Astrocyte (in vitro differentiated cells and primary cell): ENCODE measurements at regions not wholly inside any gene's neighbourhood (a gene's known extent, or its start where the extent isn't known, plus 50 kb on each side); places are given as distances from the start of the nearest gene placed in this dataset.

ENCODE experiments used
- DNase-seq: peaks from one replicate; pipeline ENCODE4 v3.0.0-alpha.2; 2010; ENCODE audit warnings: low read depth
- FAIRE-seq: peaks from 2 replicates; lab custom pipeline; 2011; peaks lifted over from hg19 to GRCh38; lab: Jason Lieb, UNC
- H2AFZ ChIP-seq: 2 replicates; pipeline ENCODE4 v1.6.0; 2012; ENCODE audit warnings: low read depth, low read length, inconsistent platforms
- H3K27ac ChIP-seq: 2 replicates; pipeline ENCODE4 v1.5.1; 2011; ENCODE audit warnings: low read depth, low read length, inconsistent platforms
- H3K27me3 ChIP-seq: 2 replicates; pipeline ENCODE4 v1.6.0; 2011; ENCODE audit warnings: low read length, inconsistent platforms; ENCODE audit not compliant: insufficient read depth
- H3K36me3 ChIP-seq: 2 replicates; pipeline ENCODE4 v1.5.1; 2011; ENCODE audit warnings: low read length, inconsistent platforms; ENCODE audit not compliant: insufficient read depth
- H3K4me1 ChIP-seq: 2 replicates; pipeline ENCODE4 v1.5.1; 2011; ENCODE audit warnings: low read length, inconsistent platforms; ENCODE audit not compliant: insufficient read depth
- H3K4me2 ChIP-seq: 2 replicates; pipeline ENCODE4 v1.6.0; 2012; ENCODE audit warnings: low read length, inconsistent platforms
- H3K4me3 ChIP-seq: 2 replicates; pipeline ENCODE4 v1.5.1; 2011; ENCODE audit warnings: low read depth, mild to moderate bottlenecking, low read length, inconsistent platforms; ENCODE audit not compliant: insufficient read depth
- H3K79me2 ChIP-seq: 2 replicates; pipeline ENCODE4 v1.6.0; 2012; ENCODE audit warnings: mild to moderate bottlenecking, low read length, inconsistent platforms; ENCODE audit not compliant: insufficient read depth
- H3K9ac ChIP-seq: 2 replicates; pipeline ENCODE4 v1.6.0; 2012; ENCODE audit warnings: mild to moderate bottlenecking, low read length, inconsistent platforms
- H3K9me3 ChIP-seq: 2 replicates; pipeline ENCODE4 v1.5.1; 2012; ENCODE audit warnings: low read depth, mild to moderate bottlenecking, low read length, inconsistent platforms; ENCODE audit not compliant: insufficient read depth
- H4K20me1 ChIP-seq: 2 replicates; pipeline ENCODE4 v1.6.0; 2012; ENCODE audit warnings: low read length, inconsistent platforms; ENCODE audit not compliant: insufficient read depth
- H3K27ac Mint-ChIP-seq: one replicate; pipeline ENCODE4 v1.8.0; 2021; ENCODE audit warnings: mild to moderate bottlenecking, mixed read lengths; ENCODE audit not compliant: unreplicated experiment
- H3K27me3 Mint-ChIP-seq: one replicate; pipeline ENCODE4 v1.8.0; 2021; ENCODE audit warnings: low read depth, mixed read lengths; ENCODE audit not compliant: unreplicated experiment
- H3K36me3 Mint-ChIP-seq: one replicate; pipeline ENCODE4 v1.8.0; 2021; ENCODE audit warnings: low read depth, mixed read lengths; ENCODE audit not compliant: unreplicated experiment
- H3K4me1 Mint-ChIP-seq: one replicate; pipeline ENCODE4 v1.8.0; 2021; ENCODE audit warnings: low read depth, mixed read lengths; ENCODE audit not compliant: unreplicated experiment
- H3K4me3 Mint-ChIP-seq: one replicate; pipeline ENCODE4 v1.8.0; 2021; ENCODE audit warnings: mild to moderate bottlenecking, moderate library complexity, mixed read lengths; ENCODE audit not compliant: unreplicated experiment
- H3K9me3 Mint-ChIP-seq: one replicate; pipeline ENCODE4 v1.8.0; 2021; ENCODE audit warnings: mild to moderate bottlenecking, mixed read lengths; ENCODE audit not compliant: unreplicated experiment
- EZH2 ChIP-seq: IDR thresholded peaks from 2 replicates; pipeline ENCODE4 v1.6.1; 2012; ENCODE audit warnings: mild to moderate bottlenecking, low read length, inconsistent platforms; ENCODE audit not compliant: insufficient read depth
- TF ChIP-seq, protein P1 (sequence below): IDR thresholded peaks from 2 replicates; pipeline ENCODE4 v1.5.1; 2011; ENCODE audit warnings: low read depth, mild to moderate bottlenecking, inconsistent platforms, low read length, moderate library complexity; ENCODE audit not compliant: insufficient read depth

- Mint-ChIP-seq H3K36me3 (no peaks in the 10 kb centered on the region), H3K4me3 (peak overlapping the region; percentile 67), H3K9me3 (no peaks in the 10 kb centered on the region), H3K4me1 (peaks cover 23% of the 10 kb centered on the region), H3K27me3 (peaks cover 11% of the 10 kb centered on the region), H3K27ac (peak overlapping the region; percentile 67)
- H3K4me3 ChIP-seq, result no peak overlapping the region
- peak overlapping the region; percentile 15 for H3K9ac ChIP-seq
- H3K36me3 ChIP-seq, result no peaks in the 10 kb centered on the region
- FAIRE-seq (no peak), DNase-seq (no peak)
- TF ChIP-seq EZH2, result no peak
- TF ChIP-seq, protein P1, sequence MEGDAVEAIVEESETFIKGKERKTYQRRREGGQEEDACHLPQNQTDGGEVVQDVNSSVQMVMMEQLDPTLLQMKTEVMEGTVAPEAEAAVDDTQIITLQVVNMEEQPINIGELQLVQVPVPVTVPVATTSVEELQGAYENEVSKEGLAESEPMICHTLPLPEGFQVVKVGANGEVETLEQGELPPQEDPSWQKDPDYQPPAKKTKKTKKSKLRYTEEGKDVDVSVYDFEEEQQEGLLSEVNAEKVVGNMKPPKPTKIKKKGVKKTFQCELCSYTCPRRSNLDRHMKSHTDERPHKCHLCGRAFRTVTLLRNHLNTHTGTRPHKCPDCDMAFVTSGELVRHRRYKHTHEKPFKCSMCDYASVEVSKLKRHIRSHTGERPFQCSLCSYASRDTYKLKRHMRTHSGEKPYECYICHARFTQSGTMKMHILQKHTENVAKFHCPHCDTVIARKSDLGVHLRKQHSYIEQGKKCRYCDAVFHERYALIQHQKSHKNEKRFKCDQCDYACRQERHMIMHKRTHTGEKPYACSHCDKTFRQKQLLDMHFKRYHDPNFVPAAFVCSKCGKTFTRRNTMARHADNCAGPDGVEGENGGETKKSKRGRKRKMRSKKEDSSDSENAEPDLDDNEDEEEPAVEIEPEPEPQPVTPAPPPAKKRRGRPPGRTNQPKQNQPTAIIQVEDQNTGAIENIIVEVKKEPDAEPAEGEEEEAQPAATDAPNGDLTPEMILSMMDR, result no peak
- peak overlapping the region; percentile 74 for H3K4me2 ChIP-seq
- no peaks in the 10 kb centered on the region for H3K79me2 ChIP-seq
- H4K20me1 ChIP-seq, result no peaks in the 10 kb centered on the region
- no peak overlapping the region for H2AFZ ChIP-seq
- no peaks in the 10 kb centered on the region for H3K9me3 ChIP-seq
- H3K27me3 ChIP-seq, result no peaks in the 10 kb centered on the region
- peaks cover 15% of the 10 kb centered on the region for H3K4me1 ChIP-seq
- no peak overlapping the region for H3K27ac ChIP-seq
Observed at GRCh38 chr5:10856071-10856470, 95.0 kb upstream of the DAP start.

- TF ChIP-seq, protein P1, result no peak
- TF ChIP-seq EZH2, result no peak
- peaks cover 9% of the 10 kb centered on the region for H3K4me1 ChIP-seq
- no peaks in the 10 kb centered on the region for H3K9me3 ChIP-seq
- DNase-seq (no peak), FAIRE-seq (no peak)
- no peak overlapping the region for H2AFZ ChIP-seq
- H3K4me2 ChIP-seq, result no peak overlapping the region
- no peaks in the 10 kb centered on the region for H3K79me2 ChIP-seq
- no peak overlapping the region for H3K4me3 ChIP-seq
- peaks cover 13% of the 10 kb centered on the region for H3K27me3 Mint-ChIP-seq
- H3K4me3 Mint-ChIP-seq, result peak overlapping the region; percentile 20
- H4K20me1 ChIP-seq, result no peaks in the 10 kb centered on the region
- H3K9ac ChIP-seq, result no peak overlapping the region
- no peaks in the 10 kb centered on the region for H3K36me3 ChIP-seq
- H3K27me3 ChIP-seq, result no peaks in the 10 kb centered on the region
- peaks cover 16% of the 10 kb centered on the region for H3K4me1 Mint-ChIP-seq
- no peaks in the 10 kb centered on the region for H3K36me3 Mint-ChIP-seq
- H3K27ac ChIP-seq, result no peak overlapping the region
- H3K9me3 Mint-ChIP-seq, result no peaks in the 10 kb centered on the region
- no peak overlapping the region for H3K27ac Mint-ChIP-seq
Observed at GRCh38 chr5:10854506-10855277, 93.7 kb upstream of the DAP start.

- H3K27ac ChIP-seq, result no peak overlapping the region
- H3K4me3 ChIP-seq, result no peak overlapping the region
- Mint-ChIP-seq H3K4me1 (peaks cover 15% of the 10 kb centered on the region), H3K27me3 (peaks cover 13% of the 10 kb centered on the region), H3K36me3 (no peaks in the 10 kb centered on the region), H3K9me3 (peaks cover 2% of the 10 kb centered on the region), H3K4me3 (no peak overlapping the region), H3K27ac (no peak overlapping the region)
- no peaks in the 10 kb centered on the region for H3K36me3 ChIP-seq
- FAIRE-seq (no peak), DNase-seq (no peak)
- H3K9me3 ChIP-seq, result no peaks in the 10 kb centered on the region
- H3K4me1 ChIP-seq, result peaks cover 9% of the 10 kb centered on the region
- H2AFZ ChIP-seq, result no peak overlapping the region
- TF ChIP-seq, protein P1, result no peak
- no peak for TF ChIP-seq EZH2
- H3K9ac ChIP-seq, result no peak overlapping the region
- no peaks in the 10 kb centered on the region for H3K79me2 ChIP-seq
- no peaks in the 10 kb centered on the region for H4K20me1 ChIP-seq
- H3K27me3 ChIP-seq, result no peaks in the 10 kb centered on the region
- no peak overlapping the region for H3K4me2 ChIP-seq
Observed at GRCh38 chr5:10853154-10853553, 92.1 kb upstream of the DAP start.
